Keratinocyte (primary cell): ENCODE measurements at regions not wholly inside any gene's neighbourhood (a gene's known extent, or its start where the extent isn't known, plus 50 kb on each side); places are given as distances from the start of the nearest gene placed in this dataset.

Source experiments
- CTCF ChIP-seq, 3 experiments: IDR thresholded peaks in 1 of 3; conservative IDR thresholded peaks in 1 of 3; optimal IDR thresholded peaks in 1 of 3; 2 replicates in 2 of 3; 3 replicates in 1 of 3; pipeline versions ENCODE3 to v1.5.1; 2011; ENCODE audit warnings: low read length in 3 of 3, mild to moderate bottlenecking in 3 of 3, moderate library complexity in 2 of 3, control low read depth in 1 of 3, inconsistent platforms in 1 of 3; ENCODE audit not compliant: insufficient read depth in 2 of 3; ENCODE audit errors: extremely low read depth in 1 of 3
- EZH2 ChIP-seq: IDR thresholded peaks from one replicate; pipeline ENCODE4 v1.6.1; 2012; ENCODE audit warnings: inconsistent platforms, mild to moderate bottlenecking, low read length, moderate library complexity

- no peak for TF ChIP-seq CTCF (optimal IDR thresholded peaks at IDR 0.05 in 1 of 3, IDR thresholded peaks at IDR 0.05 in 1 of 3, conservative IDR thresholded peaks at IDR 0.05 in 1 of 3; ENCODE audit: extremely low read depth in 1 of 3, insufficient read depth in 2 of 3, low read length in 3 of 3)
- no peak for TF ChIP-seq EZH2
Measured at GRCh38 chr7:136312592-136312991, 335.4 kb upstream of the MTPN start.
